Neural progenitor cell (in vitro differentiated cells): ENCODE measurements at regions not wholly inside any gene's neighbourhood (a gene's known extent, or its start where the extent isn't known, plus 50 kb on each side); places are given as distances from the start of the nearest gene placed in this dataset.
A peak's percentile ranks its signal among the peaks of the same experiment; 100 is the strongest.

ENCODE experiments used
- DNase-seq: peaks from one replicate; pipeline ENCODE4 v3.0.0-alpha.2; 2016; ENCODE audit warnings: low spot score
- H2AFZ ChIP-seq: fragments of 200-600 bp; sonication (generic); replicated peaks from 2 replicates; pipeline ENCODE4 v1.6.1; 2016; ENCODE audit warnings: antibody characterized with exemption
- H3F3A ChIP-seq: fragments of 200-600 bp; sonication (generic); 2 replicates; pipeline ENCODE4 v1.6.1; 2016; ENCODE audit warnings: antibody characterized with exemption, low read depth
- H3K27ac ChIP-seq: fragments of 200-600 bp; sonication (generic); 2 replicates; pipeline ENCODE4 v1.5.1; 2016; ENCODE audit warnings: mild to moderate bottlenecking
- H3K27me3 ChIP-seq: fragments of 200-600 bp; sonication (generic); 2 replicates; pipeline ENCODE4 v1.6.1; 2016; ENCODE audit warnings: mild to moderate bottlenecking, moderate library complexity
- H3K36me3 ChIP-seq: fragments of 200-600 bp; sonication (generic); 2 replicates; pipeline ENCODE4 v1.5.1; 2016
- H3K4me1 ChIP-seq: fragments of 200-600 bp; sonication (generic); 2 replicates; pipeline ENCODE4 v1.6.1; 2016; ENCODE audit warnings: mixed run types
- H3K4me2 ChIP-seq: fragments of 200-600 bp; sonication (generic); 2 replicates; pipeline ENCODE4 v1.6.1; 2016
- H3K4me3 ChIP-seq: fragments of 200-600 bp; sonication (generic); 2 replicates; pipeline ENCODE4 v1.5.1; 2016
- H3K79me2 ChIP-seq: fragments of 200-600 bp; sonication (generic); 2 replicates; pipeline ENCODE4 v1.6.1; 2016; ENCODE audit warnings: low read depth
- H3K9ac ChIP-seq: fragments of 200-600 bp; sonication (generic); 2 replicates; pipeline ENCODE4 v1.6.1; 2016
- H3K9me3 ChIP-seq: fragments of 200-600 bp; sonication (generic); 2 replicates; pipeline ENCODE4 v1.5.1; 2016; ENCODE audit warnings: low read depth
- H4K20me1 ChIP-seq: fragments of 200-600 bp; sonication (generic); 2 replicates; pipeline ENCODE4 v1.6.1; 2016; ENCODE audit warnings: low read depth
- H3K27ac Mint-ChIP-seq: 3 replicates; pipeline ENCODE4 v1.8.0; 2021; ENCODE audit warnings: mixed read lengths
- H3K27me3 Mint-ChIP-seq: 2 replicates; pipeline ENCODE4 v1.8.0; 2022; ENCODE audit warnings: low read depth, mild to moderate bottlenecking, inconsistent platforms, moderate library complexity, mixed read lengths; ENCODE audit not compliant: insufficient read depth
- H3K36me3 Mint-ChIP-seq: 3 replicates; pipeline ENCODE4 v1.8.0; 2021; ENCODE audit warnings: mixed read lengths
- H3K4me1 Mint-ChIP-seq: 3 replicates; pipeline ENCODE4 v1.8.0; 2021; ENCODE audit warnings: mixed read lengths
- H3K4me3 Mint-ChIP-seq: 3 replicates; pipeline ENCODE4 v1.8.0; 2021; ENCODE audit warnings: mild to moderate bottlenecking, moderate library complexity, mixed read lengths
- H3K9me3 Mint-ChIP-seq: 3 replicates; pipeline ENCODE4 v1.8.0; 2020; ENCODE audit warnings: mixed read lengths
- CTCF ChIP-seq: fragments of 200-600 bp; sonication (generic); IDR thresholded peaks from 2 replicates; pipeline ENCODE4 v1.5.1; 2017; ENCODE audit warnings: antibody characterized with exemption, mild to moderate bottlenecking
- EZH2 ChIP-seq: fragments of 200-600 bp; sonication (generic); IDR thresholded peaks from 2 replicates; pipeline ENCODE4 v1.6.1; 2017; ENCODE audit warnings: antibody characterized with exemption, mild to moderate bottlenecking, moderate library complexity
- EZH2phosphoT487 ChIP-seq: fragments of 200-600 bp; sonication (generic); IDR thresholded peaks from 2 replicates; pipeline ENCODE4 v1.6.1; 2017; ENCODE audit warnings: antibody characterized with exemption

- peaks cover 16% of the 10 kb centered on the region for H3K4me1 ChIP-seq
- H3K9me3 Mint-ChIP-seq, result peaks cover 2% of the 10 kb centered on the region
- peaks cover 28% of the 10 kb centered on the region for H3K4me1 Mint-ChIP-seq
- TF ChIP-seq EZH2 (no peak), EZH2phosphoT487 (no peak), CTCF (no peak)
- H3K36me3 Mint-ChIP-seq, result no peaks in the 10 kb centered on the region
- peaks cover 13% of the 10 kb centered on the region for H3F3A ChIP-seq
- H2AFZ ChIP-seq, result no peak overlapping the region
- H3K79me2 ChIP-seq, result no peaks in the 10 kb centered on the region
- H3K27me3 Mint-ChIP-seq, result peaks cover 2% of the 10 kb centered on the region
- no peaks in the 10 kb centered on the region for H3K9me3 ChIP-seq
- H3K27ac ChIP-seq, result no peak overlapping the region
- H3K4me3 Mint-ChIP-seq, result no peak overlapping the region
- no peaks in the 10 kb centered on the region for H3K36me3 ChIP-seq
- no peak overlapping the region for H3K4me3 ChIP-seq
- no peaks in the 10 kb centered on the region for H4K20me1 ChIP-seq
- H3K27ac Mint-ChIP-seq, result no peak overlapping the region
- no peak overlapping the region for H3K9ac ChIP-seq
- H3K27me3 ChIP-seq, result no peaks in the 10 kb centered on the region
- H3K4me2 ChIP-seq, result no peak overlapping the region
- DNase-seq, result no peak
Measured at GRCh38 chr10:24114556-24114955, 94.4 kb upstream of the KIAA1217 start.

- Histone ChIP-seq H3K4me1 (peaks cover 16% of the 10 kb centered on the region), H3K79me2 (no peaks in the 10 kb centered on the region), H3K9ac (no peak overlapping the region), H3K27me3 (no peaks in the 10 kb centered on the region), H3K36me3 (no peaks in the 10 kb centered on the region), H3K27ac (no peak overlapping the region), H3K9me3 (no peaks in the 10 kb centered on the region), H4K20me1 (no peaks in the 10 kb centered on the region), H2AFZ (peak overlapping the region; percentile 74), H3K4me3 (no peak overlapping the region), H3K4me2 (no peak overlapping the region), H3F3A (peaks cover 13% of the 10 kb centered on the region)
- TF ChIP-seq CTCF, result no peak
- TF ChIP-seq EZH2, result no peak
- TF ChIP-seq EZH2phosphoT487, result no peak
- Mint-ChIP-seq H3K36me3 (no peaks in the 10 kb centered on the region), H3K9me3 (peaks cover 2% of the 10 kb centered on the region), H3K27ac (no peak overlapping the region), H3K27me3 (peaks cover 4% of the 10 kb centered on the region), H3K4me1 (peaks cover 28% of the 10 kb centered on the region), H3K4me3 (no peak overlapping the region)
- DNase-seq, result no peak
Measured at GRCh38 chr10:24115403-24115802, 93.5 kb upstream of the KIAA1217 start.

- Histone ChIP-seq H2AFZ (peak overlapping the region; percentile 81), H3K36me3 (no peaks in the 10 kb centered on the region), H3K4me3 (peak overlapping the region; percentile 14), H3K27me3 (no peaks in the 10 kb centered on the region), H3K9me3 (no peaks in the 10 kb centered on the region), H3K79me2 (no peaks in the 10 kb centered on the region), H3F3A (peaks cover 13% of the 10 kb centered on the region), H3K4me1 (peaks cover 16% of the 10 kb centered on the region), H3K9ac (no peak overlapping the region), H3K4me2 (peak overlapping the region; percentile 62), H3K27ac (no peak overlapping the region), H4K20me1 (no peaks in the 10 kb centered on the region)
- no peaks in the 10 kb centered on the region for H3K9me3 Mint-ChIP-seq
- H3K27ac Mint-ChIP-seq, result no peak overlapping the region
- H3K27me3 Mint-ChIP-seq, result peaks cover 2% of the 10 kb centered on the region
- peaks cover 28% of the 10 kb centered on the region for H3K4me1 Mint-ChIP-seq
- H3K4me3 Mint-ChIP-seq, result peak overlapping the region; percentile 57
- TF ChIP-seq CTCF (no peak), EZH2phosphoT487 (no peak), EZH2 (no peak)
- H3K36me3 Mint-ChIP-seq, result no peaks in the 10 kb centered on the region
- DNase-seq, result peak; percentile 17
Measured at GRCh38 chr10:24118246-24118645, 90.7 kb upstream of the KIAA1217 start.
